GM21367 (cell line): ENCODE measurements at regions not wholly inside any gene's neighbourhood (a gene's known extent, or its start where the extent isn't known, plus 50 kb on each side); places are given as distances from the start of the nearest gene placed in this dataset.

Source experiments
- ATAC-seq: cut with Tn5 transposase; IDR thresholded peaks from one replicate; pipeline ENCODE4 v1.9.1; 2021; ENCODE audit not compliant: unreplicated experiment

- no peak for ATAC-seq
These were observed 590.4 kb downstream of the TBC1D4 start for GRCh38 chr13:74891610-74892009.

- no peak for ATAC-seq
These were observed 592.6 kb downstream of the TBC1D4 start for GRCh38 chr13:74889321-74889720.

GRCh38 chr13:74886502-74886901, 595.5 kb downstream of the TBC1D4 start:
- ATAC-seq, result no peak

DNA sequence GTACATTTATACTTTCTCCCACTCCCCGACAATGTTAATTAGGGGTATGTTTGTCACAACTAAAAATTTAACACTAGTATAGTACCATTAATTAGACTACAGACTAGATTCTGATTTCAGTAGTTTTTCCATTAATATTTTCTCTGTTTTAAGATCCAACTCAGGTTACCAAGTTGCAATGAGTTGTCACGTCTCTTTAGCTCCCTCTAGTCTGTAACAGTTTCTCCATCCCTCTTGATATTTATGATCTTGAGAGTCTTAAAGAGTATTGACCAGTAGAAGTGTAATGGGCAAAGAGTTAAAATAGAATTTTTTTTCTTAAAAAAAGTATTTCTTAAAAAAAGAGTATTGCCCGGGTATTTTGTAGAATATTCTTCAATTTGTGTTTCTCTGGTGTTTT, 598.1 kb downstream of the TBC1D4 start:
- no peak for ATAC-seq

DNA sequence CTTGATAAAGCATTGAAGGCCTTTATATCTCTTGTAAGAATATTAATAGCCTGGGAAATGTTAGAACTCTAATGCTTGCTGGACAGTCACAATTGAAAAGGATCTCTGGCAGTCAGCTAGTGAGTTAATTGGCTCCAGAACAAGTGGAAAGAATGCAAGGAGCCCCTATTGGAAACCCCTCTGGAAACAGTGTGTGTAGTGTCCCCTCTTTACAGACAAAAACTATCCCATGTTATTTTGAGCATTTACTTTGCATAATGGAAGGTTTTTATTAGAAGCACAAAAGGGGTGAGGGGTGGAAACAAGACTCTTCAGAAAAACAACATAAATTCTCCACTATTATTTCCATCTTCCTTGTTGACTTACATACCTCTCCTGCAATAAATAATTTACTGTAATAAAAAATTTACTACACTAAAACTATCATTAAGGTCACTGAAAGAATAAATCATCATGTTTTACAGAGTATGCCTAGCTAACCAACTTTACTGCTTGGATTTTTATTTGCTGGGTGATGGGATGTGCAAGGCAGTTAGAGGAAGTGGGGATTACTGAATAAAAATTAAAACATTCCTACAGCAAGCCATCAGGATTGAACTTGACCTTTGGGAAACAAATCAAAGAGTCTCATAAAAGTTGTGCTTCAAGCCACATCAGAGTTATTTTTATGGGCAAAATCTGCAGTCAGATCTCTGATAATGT, 610.4 kb downstream of the TBC1D4 start:
- no peak for ATAC-seq

- no peak for ATAC-seq
These were observed 611.1 kb downstream of the TBC1D4 start for GRCh38 chr13:74870865-74871264.

DNA sequence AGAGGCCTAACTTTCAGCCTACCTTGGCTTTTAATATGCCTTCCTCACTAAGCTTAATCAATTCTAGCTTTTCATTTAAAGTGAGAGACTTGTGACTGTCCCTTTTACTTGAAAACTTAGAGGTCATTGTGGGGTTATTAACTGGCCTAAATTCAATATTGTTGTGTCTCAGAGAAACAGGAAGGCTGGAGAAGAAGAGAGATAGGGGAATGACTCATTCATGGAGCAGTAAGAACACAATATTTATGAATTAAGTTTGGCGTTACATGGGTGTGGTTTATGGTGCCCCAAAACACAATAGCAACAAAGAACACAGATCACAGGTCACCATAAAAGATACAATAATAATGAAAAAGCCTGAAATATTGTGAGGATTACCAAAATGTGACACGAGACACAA, 612.1 kb downstream of the TBC1D4 start:
- no peak for ATAC-seq

- ATAC-seq, result no peak
These were observed 613.9 kb downstream of the TBC1D4 start for GRCh38 chr13:74868049-74868448.

- no peak for ATAC-seq
These were observed 614.5 kb downstream of the TBC1D4 start for GRCh38 chr13:74867460-74867859.

DNA sequence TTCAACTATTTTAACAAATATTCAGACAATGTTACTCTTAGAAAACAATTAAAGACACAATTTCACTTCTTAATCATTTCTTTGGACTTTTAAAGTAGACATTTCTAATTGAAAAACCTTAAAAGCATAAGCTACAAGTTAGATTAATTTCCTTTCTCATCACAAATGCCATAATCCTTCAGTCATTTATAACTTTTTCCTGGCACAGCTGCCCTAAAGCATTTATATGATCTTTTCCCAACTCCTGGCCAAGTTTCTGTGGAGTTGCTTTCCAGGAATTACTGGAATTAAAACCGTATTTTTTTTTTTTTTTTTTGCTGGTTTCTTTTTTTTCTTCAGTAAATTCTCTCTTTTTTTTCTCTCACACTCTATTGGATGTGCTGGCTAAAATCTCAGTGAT, 615.9 kb downstream of the TBC1D4 start:
- ATAC-seq, result no peak

DNA sequence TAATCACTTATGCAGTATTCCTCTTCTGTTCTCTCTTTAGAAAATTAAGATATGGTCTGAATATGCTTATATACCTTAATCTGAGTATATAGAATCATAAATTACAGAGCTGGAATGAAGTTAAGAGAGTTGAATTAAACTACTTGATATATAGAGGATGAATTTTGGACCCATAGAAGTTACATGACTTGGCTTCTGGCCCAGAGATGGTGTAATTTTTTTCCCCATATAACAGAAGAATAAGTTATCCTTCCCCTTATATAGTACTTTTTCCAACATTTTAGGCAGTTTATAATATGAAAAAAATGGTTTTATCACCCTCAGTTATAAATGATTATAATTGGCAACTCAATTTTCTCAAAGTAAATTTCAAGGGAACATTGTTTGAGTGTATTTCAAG, 616.3 kb downstream of the TBC1D4 start:
- ATAC-seq, result no peak

DNA sequence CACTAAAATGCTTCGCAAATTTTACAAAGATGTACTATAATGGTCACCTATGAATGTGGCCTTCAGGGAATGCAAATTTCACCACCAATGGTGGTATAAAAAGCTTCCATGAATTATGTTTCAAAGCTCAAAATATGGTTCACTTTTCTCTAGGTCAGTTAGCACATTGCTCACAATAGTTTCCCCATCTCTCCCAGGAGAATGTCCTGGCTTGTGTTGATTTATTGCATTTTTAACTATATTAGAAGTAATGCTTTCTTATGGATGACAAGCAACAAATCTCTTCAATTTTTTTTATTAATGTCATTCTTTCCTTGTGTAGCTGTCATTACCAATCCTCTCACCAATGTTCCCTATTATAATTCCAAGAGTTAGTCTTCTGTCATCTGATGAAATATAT, 621.2 kb downstream of the TBC1D4 start:
- ATAC-seq, result no peak

GRCh38 chr13:74850893-74851292, 631.1 kb downstream of the TBC1D4 start:
- no peak for ATAC-seq

DNA sequence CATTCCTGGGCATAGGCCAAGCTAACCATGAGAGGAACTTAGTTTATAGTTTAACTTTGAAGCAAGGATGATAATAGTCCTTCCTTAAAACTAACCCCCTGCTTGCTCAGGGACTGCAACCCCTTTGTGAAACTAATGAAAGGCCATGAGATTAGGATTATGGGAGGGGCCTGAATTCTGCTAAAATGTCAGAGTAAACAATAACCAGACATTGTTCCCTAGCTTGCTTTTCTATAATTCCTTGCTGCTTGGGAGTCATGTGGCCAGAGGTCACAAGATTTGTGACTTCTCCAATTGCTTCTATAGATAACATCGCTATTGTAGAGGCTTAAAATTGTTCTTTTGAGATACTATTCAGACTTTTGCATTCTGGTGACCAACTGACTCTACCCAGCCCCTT, 634.0 kb downstream of the TBC1D4 start:
- no peak for ATAC-seq

DNA sequence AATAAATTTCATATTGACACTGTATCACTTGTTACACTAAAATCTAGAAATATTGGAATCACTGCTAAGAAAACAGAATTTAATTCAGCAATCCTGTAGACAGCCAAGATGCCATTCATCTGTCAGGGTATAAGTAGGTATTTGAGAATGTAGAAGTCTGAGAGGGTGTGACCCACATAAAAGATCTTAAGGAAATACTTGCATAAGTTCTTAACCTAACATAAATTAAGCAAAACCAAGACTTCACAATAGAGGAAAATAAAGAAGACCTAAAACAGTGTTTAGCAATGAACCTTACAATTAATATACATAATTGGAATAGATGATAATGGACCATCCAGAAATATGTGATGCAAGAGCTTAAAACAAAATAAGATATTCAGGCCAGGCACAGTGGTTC, 636.2 kb downstream of the TBC1D4 start:
- no peak for ATAC-seq

DNA sequence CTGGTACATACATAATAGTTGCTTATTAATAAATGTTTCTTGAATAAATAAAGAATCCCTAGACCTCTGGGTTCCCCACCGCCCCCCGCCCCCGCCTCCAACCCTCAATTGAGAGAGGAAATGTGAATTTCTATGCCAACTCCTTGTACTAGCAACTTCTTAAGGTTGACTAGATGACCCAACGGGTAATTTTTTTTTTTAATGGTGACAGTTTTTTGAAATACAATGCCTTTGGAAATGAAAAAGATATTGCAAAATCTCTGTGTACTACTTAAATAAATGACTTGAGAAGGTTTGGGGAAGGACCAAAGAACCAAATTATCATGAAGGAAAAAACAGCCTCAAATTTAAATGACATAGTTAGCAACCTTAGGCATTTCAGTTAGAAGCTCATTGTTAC, 640.3 kb downstream of the TBC1D4 start:
- no peak for ATAC-seq

- no peak for ATAC-seq
These were observed 640.8 kb downstream of the TBC1D4 start for GRCh38 chr13:74841123-74841522.

- ATAC-seq, result no peak
These were observed 642.3 kb downstream of the TBC1D4 start for GRCh38 chr13:74839656-74840055.

DNA sequence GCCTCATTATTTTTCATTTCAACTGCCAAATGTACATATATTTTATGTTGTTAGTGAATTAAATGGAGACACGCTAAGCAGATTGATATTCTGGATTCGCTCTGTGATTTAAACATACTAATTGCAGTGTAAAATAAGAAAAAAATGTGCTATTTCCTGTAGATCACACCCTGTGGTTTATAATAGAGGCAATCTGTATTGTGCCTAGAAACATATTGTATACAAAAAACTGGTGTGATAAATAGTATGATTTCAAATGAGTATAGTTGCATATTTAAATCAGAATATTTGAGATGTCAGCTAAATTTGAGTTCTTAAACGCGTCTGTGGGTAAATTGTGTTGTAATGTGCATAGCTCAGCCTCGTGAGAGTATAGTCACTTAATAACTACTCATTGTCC, 643.9 kb downstream of the TBC1D4 start:
- ATAC-seq, result no peak

DNA sequence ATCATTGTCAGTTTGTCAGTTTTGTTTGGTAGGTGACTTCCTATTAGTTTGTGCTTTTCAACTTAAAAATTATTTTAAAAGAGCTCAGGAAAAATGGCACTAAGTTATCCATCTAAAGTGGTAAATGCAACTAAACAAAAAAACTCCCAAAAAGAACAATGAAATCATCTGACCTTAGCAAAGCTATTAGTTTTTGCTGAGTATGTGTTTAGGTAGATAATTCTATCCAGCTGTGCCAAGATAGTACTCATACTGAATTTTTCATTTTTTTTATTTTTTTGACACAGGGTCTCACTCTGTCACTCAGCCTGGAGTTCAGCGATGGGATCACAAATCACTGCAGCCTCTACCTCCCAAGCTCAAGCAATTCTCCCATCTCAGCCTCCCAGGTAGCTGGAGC, 645.3 kb downstream of the TBC1D4 start:
- ATAC-seq, result no peak

DNA sequence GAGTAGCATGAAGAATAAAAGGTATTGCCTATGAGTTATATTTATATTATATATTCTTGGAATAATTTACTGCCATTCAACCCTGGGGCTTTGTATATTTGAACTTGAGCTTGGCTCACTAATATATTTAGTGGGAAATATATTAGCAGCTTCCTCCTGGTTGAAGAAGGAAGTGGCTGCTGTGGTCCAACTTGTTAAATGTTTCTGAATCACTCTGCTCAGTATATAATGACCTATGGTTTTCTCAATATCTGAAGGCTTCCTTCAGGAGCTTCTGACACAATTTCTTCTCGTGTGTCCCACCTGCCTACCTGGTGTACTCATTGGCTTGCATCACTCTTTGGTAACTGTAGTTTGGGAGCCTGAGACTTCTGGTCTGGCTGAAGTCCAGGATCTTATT, 646.4 kb downstream of the TBC1D4 start:
- ATAC-seq, result no peak

GRCh38 chr13:74825938-74826246, 656.1 kb downstream of the TBC1D4 start:
- no peak for ATAC-seq

GRCh38 chr13:74825152-74825937, 656.6 kb downstream of the TBC1D4 start:
- no peak for ATAC-seq
